ENCODE measurements at regions not wholly inside any gene's neighbourhood (a gene's known extent, or its start where the extent isn't known, plus 50 kb on each side); places are given as distances from the start of the nearest gene placed in this dataset.

- no peaks in the 10 kb centered on the region for H3K4me1 Mint-ChIP-seq (ENCODE audit: low read depth)
- H3K4me3 Mint-ChIP-seq: no peak overlapping the region
- intact Hi-C loops (cut with micrococcal nuclease): no loop called here
- H3K27me3 Mint-ChIP-seq: peaks cover 6% of the 10 kb centered on the region
- no peak overlapping the region for H3K27ac Mint-ChIP-seq
- H3K36me3 Mint-ChIP-seq (ENCODE audit: low read depth): no peaks in the 10 kb centered on the region
- no peaks in the 10 kb centered on the region for H3K9me3 Mint-ChIP-seq
Measured at GRCh38 chr7:24341691-24342413, 57.9 kb downstream of the NPY start.

GRCh38 chr7:24343614-24344013, 59.6 kb downstream of the NPY start:
- no peak overlapping the region for H3K4me3 Mint-ChIP-seq
- H3K36me3 Mint-ChIP-seq (ENCODE audit: low read depth): no peaks in the 10 kb centered on the region
- no peak overlapping the region for H3K27ac Mint-ChIP-seq
- H3K27me3 Mint-ChIP-seq: no peaks in the 10 kb centered on the region
- H3K9me3 Mint-ChIP-seq: no peaks in the 10 kb centered on the region
- intact Hi-C loops (cut with micrococcal nuclease): no loop called here
- no peaks in the 10 kb centered on the region for H3K4me1 Mint-ChIP-seq (ENCODE audit: low read depth)

- no peak overlapping the region for H3K4me3 Mint-ChIP-seq
- peaks cover 5% of the 10 kb centered on the region for H3K9me3 Mint-ChIP-seq
- H3K27ac Mint-ChIP-seq: no peak overlapping the region
- H3K36me3 Mint-ChIP-seq (ENCODE audit: low read depth): no peaks in the 10 kb centered on the region
- H3K4me1 Mint-ChIP-seq (ENCODE audit: low read depth): no peaks in the 10 kb centered on the region
- intact Hi-C loops (cut with micrococcal nuclease): no loop called here
- H3K27me3 Mint-ChIP-seq: no peaks in the 10 kb centered on the region
Measured at GRCh38 chr7:24346129-24346528, 62.1 kb downstream of the NPY start.

GRCh38 chr7:24346716-24347115, 62.7 kb downstream of the NPY start:
- peaks cover 5% of the 10 kb centered on the region for H3K9me3 Mint-ChIP-seq
- no peak overlapping the region for H3K27ac Mint-ChIP-seq
- intact Hi-C loops (cut with micrococcal nuclease): no loop called here
- no peak overlapping the region for H3K4me3 Mint-ChIP-seq
- no peaks in the 10 kb centered on the region for H3K4me1 Mint-ChIP-seq (ENCODE audit: low read depth)
- H3K27me3 Mint-ChIP-seq: no peaks in the 10 kb centered on the region
- H3K36me3 Mint-ChIP-seq (ENCODE audit: low read depth): no peaks in the 10 kb centered on the region

- Mint-ChIP-seq H3K27ac (no peak overlapping the region), H3K4me3 (no peak overlapping the region), H3K9me3 (peaks cover 5% of the 10 kb centered on the region), H3K4me1 (ENCODE audit: low read depth) (no peaks in the 10 kb centered on the region), H3K27me3 (no peaks in the 10 kb centered on the region), H3K36me3 (ENCODE audit: low read depth) (no peaks in the 10 kb centered on the region)
- intact Hi-C loops (cut with micrococcal nuclease): no loop called here
Measured at GRCh38 chr7:24349339-24349738, 65.3 kb downstream of the NPY start.

GRCh38 chr7:24354456-24354855, 70.5 kb downstream of the NPY start:
- no peaks in the 10 kb centered on the region for H3K36me3 Mint-ChIP-seq (ENCODE audit: low read depth)
- no peaks in the 10 kb centered on the region for H3K4me1 Mint-ChIP-seq (ENCODE audit: low read depth)
- no peak overlapping the region for H3K27ac Mint-ChIP-seq
- no peak overlapping the region for H3K4me3 Mint-ChIP-seq
- H3K27me3 Mint-ChIP-seq: no peaks in the 10 kb centered on the region
- H3K9me3 Mint-ChIP-seq: peaks cover 19% of the 10 kb centered on the region
- intact Hi-C loops (cut with micrococcal nuclease): no loop called here

GRCh38 chr7:24356718-24357386, 72.9 kb downstream of the NPY start:
- intact Hi-C loops (cut with micrococcal nuclease): no loop called here
- H3K27ac Mint-ChIP-seq: no peak overlapping the region
- H3K27me3 Mint-ChIP-seq: no peaks in the 10 kb centered on the region
- no peak overlapping the region for H3K4me3 Mint-ChIP-seq
- no peaks in the 10 kb centered on the region for H3K36me3 Mint-ChIP-seq (ENCODE audit: low read depth)
- H3K4me1 Mint-ChIP-seq (ENCODE audit: low read depth): no peaks in the 10 kb centered on the region
- H3K9me3 Mint-ChIP-seq: peaks cover 14% of the 10 kb centered on the region

- Mint-ChIP-seq H3K27ac (no peak overlapping the region), H3K9me3 (no peaks in the 10 kb centered on the region), H3K36me3 (ENCODE audit: low read depth) (no peaks in the 10 kb centered on the region), H3K4me1 (ENCODE audit: low read depth) (no peaks in the 10 kb centered on the region), H3K4me3 (no peak overlapping the region), H3K27me3 (no peaks in the 10 kb centered on the region)
- intact Hi-C loops (cut with micrococcal nuclease): no loop called here
Measured at GRCh38 chr7:24361001-24361400, 77.0 kb downstream of the NPY start.

- Mint-ChIP-seq H3K27me3 (no peaks in the 10 kb centered on the region), H3K9me3 (no peaks in the 10 kb centered on the region), H3K4me3 (no peak overlapping the region), H3K36me3 (ENCODE audit: low read depth) (no peaks in the 10 kb centered on the region), H3K27ac (no peak overlapping the region), H3K4me1 (ENCODE audit: low read depth) (no peaks in the 10 kb centered on the region)
- intact Hi-C loops (cut with micrococcal nuclease): no loop called here
Measured at GRCh38 chr7:24365606-24366005, 81.6 kb downstream of the NPY start.

- Mint-ChIP-seq H3K4me1 (ENCODE audit: low read depth) (no peaks in the 10 kb centered on the region), H3K9me3 (no peaks in the 10 kb centered on the region)
Measured at GRCh38 chr7:24366876-24367275, 82.9 kb downstream of the NPY start.

GRCh38 chr7:24368161-24368560, 84.2 kb downstream of the NPY start:
- H3K4me1 Mint-ChIP-seq (ENCODE audit: low read depth): no peaks in the 10 kb centered on the region
- H3K27me3 Mint-ChIP-seq: no peaks in the 10 kb centered on the region
- no peak overlapping the region for H3K4me3 Mint-ChIP-seq
- intact Hi-C loops (cut with micrococcal nuclease): no loop called here
- no peak overlapping the region for H3K27ac Mint-ChIP-seq
- no peaks in the 10 kb centered on the region for H3K36me3 Mint-ChIP-seq (ENCODE audit: low read depth)
- no peaks in the 10 kb centered on the region for H3K9me3 Mint-ChIP-seq

More at GRCh38 chr7:24366876-24367275, 82.9 kb downstream of the NPY start:
- no peak overlapping the region for H3K27ac Mint-ChIP-seq
- no peaks in the 10 kb centered on the region for H3K27me3 Mint-ChIP-seq
- no peak overlapping the region for H3K4me3 Mint-ChIP-seq
- no peaks in the 10 kb centered on the region for H3K36me3 Mint-ChIP-seq (ENCODE audit: low read depth)
- intact Hi-C loops (cut with micrococcal nuclease): no loop called here

GRCh38 chr7:24370541-24370940, 86.6 kb downstream of the NPY start:
- H3K9me3 Mint-ChIP-seq: no peaks in the 10 kb centered on the region

GRCh38 chr7:24372961-24373955, 89.3 kb downstream of the NPY start:
- Mint-ChIP-seq H3K9me3 (no peaks in the 10 kb centered on the region), H3K36me3 (ENCODE audit: low read depth) (no peaks in the 10 kb centered on the region), H3K4me1 (ENCODE audit: low read depth) (no peaks in the 10 kb centered on the region), H3K4me3 (no peak overlapping the region), H3K27me3 (no peaks in the 10 kb centered on the region), H3K27ac (no peak overlapping the region)
- intact Hi-C loops (cut with micrococcal nuclease): no loop called here

More at GRCh38 chr7:24370541-24370940, 86.6 kb downstream of the NPY start:
- H3K36me3 Mint-ChIP-seq (ENCODE audit: low read depth): no peaks in the 10 kb centered on the region
- intact Hi-C loops (cut with micrococcal nuclease): no loop called here
- H3K27me3 Mint-ChIP-seq: no peaks in the 10 kb centered on the region
- no peak overlapping the region for H3K27ac Mint-ChIP-seq
- no peaks in the 10 kb centered on the region for H3K4me1 Mint-ChIP-seq (ENCODE audit: low read depth)
- no peak overlapping the region for H3K4me3 Mint-ChIP-seq

All from dendritic cell treated with granulocyte-macrophage colony-stimulating factor and Interleukin-4, amounts not matched to agents 40 ng/mL and 50 ng/mL, for 4 days (primary cell).